ENCODE measurements at regions not wholly inside any gene's neighbourhood (a gene's known extent, or its start where the extent isn't known, plus 50 kb on each side); places are given as distances from the start of the nearest gene placed in this dataset.

DNA sequence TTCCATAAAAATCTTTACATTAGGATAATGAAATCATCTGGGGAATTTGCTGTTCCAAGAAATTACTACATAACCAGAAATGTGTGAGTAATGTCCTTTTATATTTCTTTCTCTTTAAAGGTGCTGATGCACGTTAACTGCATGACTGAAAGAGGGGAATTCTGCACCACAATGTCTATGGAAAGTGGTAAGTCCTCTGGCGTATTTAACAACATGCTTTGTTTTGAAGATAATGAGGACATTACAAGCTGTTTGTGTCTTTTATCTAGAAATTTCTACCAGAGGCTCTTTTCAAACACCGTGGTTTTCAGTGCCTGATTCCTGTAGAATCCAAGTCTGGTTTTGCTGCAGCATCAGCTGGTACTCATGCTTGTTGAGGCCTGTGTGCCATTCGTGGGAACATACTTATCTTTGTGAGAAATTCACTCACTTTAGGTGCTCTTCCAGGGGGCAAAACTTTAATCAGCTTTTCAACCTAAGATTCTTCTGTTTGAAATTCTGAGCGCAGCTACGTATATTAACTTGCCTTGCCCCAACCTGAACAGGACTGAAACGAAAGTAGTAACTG, 257.2 kb downstream of the PDHA2 start:
- TF ChIP-seq, protein P1, sequence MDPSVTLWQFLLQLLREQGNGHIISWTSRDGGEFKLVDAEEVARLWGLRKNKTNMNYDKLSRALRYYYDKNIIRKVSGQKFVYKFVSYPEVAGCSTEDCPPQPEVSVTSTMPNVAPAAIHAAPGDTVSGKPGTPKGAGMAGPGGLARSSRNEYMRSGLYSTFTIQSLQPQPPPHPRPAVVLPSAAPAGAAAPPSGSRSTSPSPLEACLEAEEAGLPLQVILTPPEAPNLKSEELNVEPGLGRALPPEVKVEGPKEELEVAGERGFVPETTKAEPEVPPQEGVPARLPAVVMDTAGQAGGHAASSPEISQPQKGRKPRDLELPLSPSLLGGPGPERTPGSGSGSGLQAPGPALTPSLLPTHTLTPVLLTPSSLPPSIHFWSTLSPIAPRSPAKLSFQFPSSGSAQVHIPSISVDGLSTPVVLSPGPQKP (IDR thresholded peaks at IDR 0.05; ENCODE audit: borderline replicate concordance, low read depth, low read length): no peak
- TF ChIP-seq, protein P2, sequence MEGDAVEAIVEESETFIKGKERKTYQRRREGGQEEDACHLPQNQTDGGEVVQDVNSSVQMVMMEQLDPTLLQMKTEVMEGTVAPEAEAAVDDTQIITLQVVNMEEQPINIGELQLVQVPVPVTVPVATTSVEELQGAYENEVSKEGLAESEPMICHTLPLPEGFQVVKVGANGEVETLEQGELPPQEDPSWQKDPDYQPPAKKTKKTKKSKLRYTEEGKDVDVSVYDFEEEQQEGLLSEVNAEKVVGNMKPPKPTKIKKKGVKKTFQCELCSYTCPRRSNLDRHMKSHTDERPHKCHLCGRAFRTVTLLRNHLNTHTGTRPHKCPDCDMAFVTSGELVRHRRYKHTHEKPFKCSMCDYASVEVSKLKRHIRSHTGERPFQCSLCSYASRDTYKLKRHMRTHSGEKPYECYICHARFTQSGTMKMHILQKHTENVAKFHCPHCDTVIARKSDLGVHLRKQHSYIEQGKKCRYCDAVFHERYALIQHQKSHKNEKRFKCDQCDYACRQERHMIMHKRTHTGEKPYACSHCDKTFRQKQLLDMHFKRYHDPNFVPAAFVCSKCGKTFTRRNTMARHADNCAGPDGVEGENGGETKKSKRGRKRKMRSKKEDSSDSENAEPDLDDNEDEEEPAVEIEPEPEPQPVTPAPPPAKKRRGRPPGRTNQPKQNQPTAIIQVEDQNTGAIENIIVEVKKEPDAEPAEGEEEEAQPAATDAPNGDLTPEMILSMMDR (conservative IDR thresholded peaks at IDR 0.05; ENCODE audit: low read depth, low read length): no peak
- TF ChIP-seq POLR2A (IDR thresholded peaks at IDR 0.05; ENCODE audit: low read depth, low read length): no peak
- TF ChIP-seq, protein P3, sequence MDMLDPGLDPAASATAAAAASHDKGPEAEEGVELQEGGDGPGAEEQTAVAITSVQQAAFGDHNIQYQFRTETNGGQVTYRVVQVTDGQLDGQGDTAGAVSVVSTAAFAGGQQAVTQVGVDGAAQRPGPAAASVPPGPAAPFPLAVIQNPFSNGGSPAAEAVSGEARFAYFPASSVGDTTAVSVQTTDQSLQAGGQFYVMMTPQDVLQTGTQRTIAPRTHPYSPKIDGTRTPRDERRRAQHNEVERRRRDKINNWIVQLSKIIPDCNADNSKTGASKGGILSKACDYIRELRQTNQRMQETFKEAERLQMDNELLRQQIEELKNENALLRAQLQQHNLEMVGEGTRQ (IDR thresholded peaks at IDR 0.05; ENCODE audit: low read depth, low read length): no peak
- no peak for TF ChIP-seq BHLHE40 (IDR thresholded peaks at IDR 0.05; ENCODE audit: low read depth, low read length)
- TF ChIP-seq FOS (IDR thresholded peaks at IDR 0.05; ENCODE audit: low read depth, low read length): no peak
- no peak for TF ChIP-seq RAD21 (IDR thresholded peaks at IDR 0.05; ENCODE audit: low read length)
- no peak for TF ChIP-seq CEBPB (IDR thresholded peaks at IDR 0.05; ENCODE audit: low read depth, low read length)
